Cardiac septum (tissue), 1 donor: ENCODE measurements at regions not wholly inside any gene's neighbourhood (a gene's known extent, or its start where the extent isn't known, plus 50 kb on each side); places are given as distances from the start of the nearest gene placed in this dataset.
"Not testable (repeated sequence)": the region's sequence is repeated elsewhere in the genome, so short reads cannot be mapped to it uniquely, and the experiment has no call there.

Source experiments
- DNase-seq: peaks from one replicate; pipeline ENCODE4 v3.0.0-alpha.2; 2020; ENCODE audit warnings: low spot score
- intact Hi-C: fragments of 100-400 bp; cut with DNase I; formaldehyde crosslinking; loops from one replicate; pipeline ENCODE4 v1.14.0; 2022
- donor health status: DM: no; HTN: no; CAD: no.

GRCh38 chr18:47731276-47731675 is 199.2 kb downstream of the SMAD2 start:
- DNase-seq: peak; percentile 3
- intact Hi-C loops: no loop called here

- DNase-seq: peak; percentile 26
- intact Hi-C loops: no loop called here
These were observed 199.7 kb downstream of the SMAD2 start for GRCh38 chr18:47730795-47731194.

- DNase-seq: peak; percentile 29
- intact Hi-C loops: no loop called here
These were observed 201.1 kb downstream of the SMAD2 start for GRCh38 chr18:47729356-47729755.

- no peak for DNase-seq
- intact Hi-C loops: no loop called here
These were observed 201.5 kb downstream of the SMAD2 start for GRCh38 chr18:47728921-47729320.

GRCh38 chr18:47727409-47727808 is 203.1 kb downstream of the SMAD2 start:
- no peak for DNase-seq
- intact Hi-C loops: no loop called here

GRCh38 chr18:47726550-47726949 is 203.9 kb downstream of the SMAD2 start:
- peak; percentile 68 for DNase-seq

GRCh38 chr18:47725656-47726055 is 204.8 kb downstream of the SMAD2 start:
- intact Hi-C loops: no loop called here
- peak; percentile 72 for DNase-seq

More at GRCh38 chr18:47726550-47726949, 203.9 kb downstream of the SMAD2 start:
- intact Hi-C loops: no loop called here

- intact Hi-C loops: no loop called here
- DNase-seq: peak; percentile 31
These were observed 206.1 kb downstream of the SMAD2 start for GRCh38 chr18:47724186-47724975.

- intact Hi-C loops: no loop called here
- peak; percentile 58 for DNase-seq
These were observed 208.6 kb downstream of the SMAD2 start for GRCh38 chr18:47721876-47722275.

GRCh38 chr18:47720741-47721140 is 209.7 kb downstream of the SMAD2 start:
- intact Hi-C loops: no loop called here
- DNase-seq: peak; percentile 69

GRCh38 chr18:47719096-47719780 is 211.2 kb downstream of the SMAD2 start:
- DNase-seq: peak; percentile 63
- intact Hi-C loops: no loop called here

GRCh38 chr18:47718646-47719045 is 211.8 kb downstream of the SMAD2 start:
- intact Hi-C loops: no loop called here
- DNase-seq: no peak

- intact Hi-C loops: no loop called here
- DNase-seq: no peak
These were observed 213.2 kb downstream of the SMAD2 start for GRCh38 chr18:47717257-47717656.

GRCh38 chr18:47716632-47717185 is 213.8 kb downstream of the SMAD2 start:
- no peak for DNase-seq
- intact Hi-C loops: no loop called here

- intact Hi-C loops: no loop called here
- no peak for DNase-seq
These were observed 220.0 kb downstream of the SMAD2 start for GRCh38 chr18:47710451-47710850.

GRCh38 chr18:47709556-47709955 is 220.9 kb downstream of the SMAD2 start:
- intact Hi-C loops: no loop called here

GRCh38 chr18:47708206-47708605 is 222.3 kb downstream of the SMAD2 start:
- intact Hi-C loops: no loop called here
- no peak for DNase-seq

More at GRCh38 chr18:47709556-47709955, 220.9 kb downstream of the SMAD2 start:
- no peak for DNase-seq

- no peak for DNase-seq
- intact Hi-C loops: no loop called here
These were observed 229.3 kb downstream of the SMAD2 start for GRCh38 chr18:47701134-47701533.

- intact Hi-C loops: no loop called here
- no peak for DNase-seq
These were observed 233.6 kb downstream of the SMAD2 start for GRCh38 chr18:47696870-47697269.

GRCh38 chr18:47691611-47692010 is 238.8 kb downstream of the SMAD2 start:
- intact Hi-C loops: no loop called here
- no peak for DNase-seq

- DNase-seq, intact Hi-C loops: not testable (repeated sequence)
These were observed 239.7 kb downstream of the SMAD2 start for GRCh38 chr18:47690778-47691177.
